Uterus (tissue), 3 donors: ENCODE measurements at regions not wholly inside any gene's neighbourhood (a gene's known extent, or its start where the extent isn't known, plus 50 kb on each side); places are given as distances from the start of the nearest gene placed in this dataset.

ENCODE experiments used
- DNase-seq, 2 donors: peaks; one replicate each; pipeline ENCODE4 v3.0.0-alpha.2; 2019 to 2020
- H3K27ac ChIP-seq, 2 donors: fragments of 200-600 bp; sonication (generic); 1 replicate in 1 of 2; 2 replicates in 1 of 2; pipeline ENCODE4 v1.5.1; 2016 to 2018
- H3K27me3 ChIP-seq, 2 donors: fragments of 200-600 bp; sonication (generic); one replicate each; pipeline ENCODE4 v1.5.1; 2018 to 2019; ENCODE audit warnings: control low read depth in 1 of 2
- H3K36me3 ChIP-seq, 2 donors: fragments of 200-600 bp; sonication (generic); one replicate each; pipeline ENCODE4 v1.5.1; 2019; ENCODE audit warnings: control low read depth in 1 of 2
- H3K4me1 ChIP-seq, 2 donors: fragments of 200-600 bp; sonication (generic); one replicate each; pipeline ENCODE4 v1.5.1; 2018 to 2019; ENCODE audit warnings: control low read depth in 1 of 2
- H3K4me3 ChIP-seq, 2 donors: fragments of 200-600 bp; sonication (generic); 1 replicate in 1 of 2; 2 replicates in 1 of 2; pipeline ENCODE4 v1.5.1; 2018 to 2019; ENCODE audit warnings: mild to moderate bottlenecking in 1 of 2
- H3K9me3 ChIP-seq, 2 donors: fragments of 200-600 bp; sonication (generic); one replicate each; pipeline ENCODE4 v1.5.1; 2019; ENCODE audit warnings: control low read depth in 1 of 2
- CTCF ChIP-seq, 4 experiments: fragments of 200-600 bp in 2 of 4; fragments of 450-650 bp in 2 of 4; sonication (generic) in 2 of 4; IDR thresholded peaks; one replicate each; pipeline ENCODE4 v1.5.1; 2016 to 2019; ENCODE audit warnings: antibody characterized with exemption in 4 of 4, mild to moderate bottlenecking in 2 of 4, moderate library complexity in 1 of 4
- POLR2A ChIP-seq, 2 donors: fragments of 450-650 bp; IDR thresholded peaks; one replicate each; pipeline ENCODE4 v1.6.1; 2016; ENCODE audit warnings: antibody characterized with exemption in 2 of 2, mild to moderate bottlenecking in 1 of 2, moderate library complexity in 1 of 2
- intact Hi-C: fragments of 100-400 bp; cut with DNase I; formaldehyde crosslinking; loops from one replicate; pipeline ENCODE4 v1.15.1; 2023; ENCODE audit warnings: low total_unique reads
- donor health status: DM: yes; HTN: yes; CAD: no.

- intact Hi-C loops = no loop called here
- Histone ChIP-seq H3K36me3 (no peaks in the 10 kb centered on the region), H3K27me3 (no peaks in the 10 kb centered on the region), H3K9me3 (no peaks in the 10 kb centered on the region), H3K4me1 (no peaks in the 10 kb centered on the region), H3K27ac (no peak overlapping the region), H3K4me3 (no peak overlapping the region)
- DNase-seq = no peak
- TF ChIP-seq POLR2A (IDR thresholded peaks at IDR 0.05) = no peak
- TF ChIP-seq CTCF (IDR thresholded peaks at IDR 0.05) = no peak
These were observed 921.8 kb upstream of the INTU start for GRCh38 chr4:126710935-126711334.

GRCh38 chr4:126715067-126715466 is 917.7 kb upstream of the INTU start:
- Histone ChIP-seq H3K27ac (no peak overlapping the region), H3K9me3 (no peaks in the 10 kb centered on the region), H3K4me1 (no peaks in the 10 kb centered on the region), H3K4me3 (no peak overlapping the region), H3K36me3 (no peaks in the 10 kb centered on the region), H3K27me3 (no peaks in the 10 kb centered on the region)
- TF ChIP-seq POLR2A (IDR thresholded peaks at IDR 0.05) = no peak
- no peak for TF ChIP-seq CTCF (IDR thresholded peaks at IDR 0.05)
- intact Hi-C loops = no loop called here
- DNase-seq = no peak

- Histone ChIP-seq H3K4me1 (no peaks in the 10 kb centered on the region), H3K36me3 (no peaks in the 10 kb centered on the region), H3K9me3 (no peaks in the 10 kb centered on the region), H3K27me3 (no peaks in the 10 kb centered on the region), H3K4me3 (no peak overlapping the region), H3K27ac (no peak overlapping the region)
- DNase-seq = no peak
- intact Hi-C loops = no loop called here
- TF ChIP-seq POLR2A (IDR thresholded peaks at IDR 0.05) = no peak
- no peak for TF ChIP-seq CTCF (IDR thresholded peaks at IDR 0.05)
These were observed 917.1 kb upstream of the INTU start for GRCh38 chr4:126715681-126716080.

- H3K27me3 ChIP-seq = no peaks in the 10 kb centered on the region
- intact Hi-C loops = no loop called here
- H3K4me1 ChIP-seq = no peaks in the 10 kb centered on the region
- no peaks in the 10 kb centered on the region for H3K9me3 ChIP-seq
- DNase-seq = no peak
- no peaks in the 10 kb centered on the region for H3K36me3 ChIP-seq
- H3K27ac ChIP-seq = no peak overlapping the region
- no peak overlapping the region for H3K4me3 ChIP-seq
- TF ChIP-seq CTCF (IDR thresholded peaks at IDR 0.05) (no peak), POLR2A (IDR thresholded peaks at IDR 0.05) (no peak)
These were observed 914.6 kb upstream of the INTU start for GRCh38 chr4:126718136-126718535.

GRCh38 chr4:126719852-126720251 is 912.9 kb upstream of the INTU start:
- no peak for TF ChIP-seq POLR2A (IDR thresholded peaks at IDR 0.05)
- intact Hi-C loops = no loop called here
- DNase-seq = no peak

GRCh38 chr4:126725906-126726305 is 906.9 kb upstream of the INTU start:
- Histone ChIP-seq H3K4me3 (no peak overlapping the region), H3K27ac (no peak overlapping the region), H3K9me3 (no peaks in the 10 kb centered on the region), H3K36me3 (no peaks in the 10 kb centered on the region), H3K27me3 (peaks cover 0 to 4% of the 10 kb centered on the region in 2 donors), H3K4me1 (no peaks in the 10 kb centered on the region)
- DNase-seq = no peak
- intact Hi-C loops = no loop called here
- TF ChIP-seq CTCF (IDR thresholded peaks at IDR 0.05) (no peak), POLR2A (IDR thresholded peaks at IDR 0.05) (no peak)

More at GRCh38 chr4:126719852-126720251, 912.9 kb upstream of the INTU start:
- no peak overlapping the region for H3K27ac ChIP-seq
- no peaks in the 10 kb centered on the region for H3K9me3 ChIP-seq
- H3K27me3 ChIP-seq = peaks cover 0 to 4% of the 10 kb centered on the region in 2 donors
- no peaks in the 10 kb centered on the region for H3K4me1 ChIP-seq
- H3K4me3 ChIP-seq = no peak overlapping the region
- H3K36me3 ChIP-seq = no peaks in the 10 kb centered on the region
